Caco-2 (cell line): ENCODE measurements at regions not wholly inside any gene's neighbourhood (a gene's known extent, or its start where the extent isn't known, plus 50 kb on each side); places are given as distances from the start of the nearest gene placed in this dataset.

Experiments used
- BruUV-seq: library from RNA; stranded (reverse); fragments of 400-500 nt; replicated peaks from 2 replicates; lab custom pipeline; 2021; lab: Mats Ljungman, UMichigan
- CTCF ChIA-PET: fragments of 300-600 bp; sonication (Branson Sonifier 250); formaldehyde crosslinking; loops from one replicate; lab custom pipeline; 2022; ENCODE audit warnings: antibody characterized with exemption; lab: Charles Lee
- POLR2A ChIA-PET: fragments of 300-600 bp; sonication (Branson Sonifier 250); formaldehyde crosslinking; loops from one replicate; lab custom pipeline; 2022; ENCODE audit warnings: antibody characterized with exemption; lab: Charles Lee
- DNase-seq, 2 experiments: peaks; one replicate each; pipeline versions ENCODE4 v3.0.0 to v3.0.0-alpha.2; 2020 to 2022
- H3K27me3 ChIP-seq: replicated peaks from 2 replicates; pipeline ENCODE4 v1.6.0; 2011; ENCODE audit warnings: low read length; ENCODE audit not compliant: control insufficient read depth, insufficient read depth
- H3K36me3 ChIP-seq: 2 replicates; pipeline ENCODE4 v1.5.1; 2011; ENCODE audit warnings: low read length; ENCODE audit not compliant: control insufficient read depth, insufficient read depth
- H3K4me1 ChIP-seq: fragments of 250-450 bp; sonication (Bioruptor Pico); 2 replicates; pipeline ENCODE4 v1.5.1; 2020; ENCODE audit warnings: mild to moderate bottlenecking
- H3K4me3 ChIP-seq: 2 replicates; pipeline ENCODE4 v1.5.1; 2011; ENCODE audit warnings: low read depth, mild to moderate bottlenecking, control low read depth, low read length
- H3K9me3 ChIP-seq: fragments of 250-450 bp; sonication (Bioruptor Pico); 2 replicates; pipeline ENCODE4 v1.5.1; 2020; ENCODE audit warnings: mild to moderate bottlenecking, moderate library complexity
- H3K27ac Mint-ChIP-seq: one replicate; pipeline ENCODE4 v1.8.0; 2022; ENCODE audit warnings: mixed read lengths; ENCODE audit not compliant: unreplicated experiment
- H3K27me3 Mint-ChIP-seq: one replicate; pipeline ENCODE4 v1.8.0; 2022; ENCODE audit warnings: mixed read lengths; ENCODE audit not compliant: insufficient read depth, unreplicated experiment
- H3K36me3 Mint-ChIP-seq: one replicate; pipeline ENCODE4 v1.8.0; 2022; ENCODE audit warnings: mild to moderate bottlenecking, mixed read lengths; ENCODE audit not compliant: insufficient read depth, unreplicated experiment
- H3K4me1 Mint-ChIP-seq: one replicate; pipeline ENCODE4 v1.8.0; 2022; ENCODE audit warnings: low read depth, mixed read lengths; ENCODE audit not compliant: unreplicated experiment
- H3K4me3 Mint-ChIP-seq: one replicate; pipeline ENCODE4 v1.8.0; 2022; ENCODE audit warnings: mild to moderate bottlenecking, moderate library complexity, mixed read lengths; ENCODE audit not compliant: unreplicated experiment
- H3K9me3 Mint-ChIP-seq: one replicate; pipeline ENCODE4 v1.8.0; 2022; ENCODE audit warnings: mixed read lengths; ENCODE audit not compliant: unreplicated experiment
- CTCF ChIP-seq, 2 experiments: fragments of 200-600 bp in 1 of 2; IDR thresholded peaks; 1 replicate in 1 of 2; 2 replicates in 1 of 2; pipeline versions ENCODE4 v1.5.1 to v1.8.0; 2011 to 2022; ENCODE audit warnings: antibody characterized with exemption in 1 of 2, control low read depth in 1 of 2, inconsistent platforms in 1 of 2, low read depth in 1 of 2, low read length in 1 of 2, mild to moderate bottlenecking in 1 of 2, moderate library complexity in 1 of 2; ENCODE audit not compliant: insufficient read depth in 1 of 2, severe bottlenecking in 1 of 2, unreplicated experiment in 1 of 2
- intact Hi-C: fragments of 100-400 bp; cut with micrococcal nuclease; formaldehyde crosslinking; loops from one replicate; pipeline ENCODE4 v1.10.0; 2022; ENCODE audit not compliant: unreplicated experiment

DNA sequence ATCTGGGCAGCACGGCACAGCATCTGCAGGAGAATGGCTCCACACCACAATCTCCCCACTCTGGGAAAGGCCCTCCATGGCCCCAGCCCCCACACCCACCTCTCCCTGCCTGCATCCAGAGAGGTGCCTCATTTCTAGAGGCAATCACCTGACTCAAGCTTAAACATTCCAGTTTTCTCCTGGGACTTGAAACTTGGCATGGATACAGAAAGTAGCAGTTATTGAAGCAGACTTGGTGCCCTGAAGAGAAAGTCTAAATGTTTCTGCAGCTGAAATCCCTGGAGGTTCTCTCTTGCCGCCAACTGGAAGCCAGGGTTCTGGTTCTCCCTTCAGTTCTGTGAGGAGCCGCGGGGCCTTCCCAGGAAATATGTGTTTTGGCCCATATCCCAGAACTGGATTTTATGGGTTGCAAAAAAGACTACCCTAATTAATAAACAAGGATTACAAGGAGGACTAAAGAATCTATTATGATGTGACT is 122.8 kb downstream of the SKIDA1 start:
- DNase-seq, result no peak
- Mint-ChIP-seq H3K27me3 (no peaks in the 10 kb centered on the region), H3K4me1 (peaks cover 52% of the 10 kb centered on the region), H3K4me3 (no peak overlapping the region), H3K9me3 (no peaks in the 10 kb centered on the region), H3K27ac (peak overlapping the region; percentile 53), H3K36me3 (peaks cover 10% of the 10 kb centered on the region)
- Histone ChIP-seq H3K4me3 (no peak overlapping the region), H3K9me3 (no peaks in the 10 kb centered on the region), H3K4me1 (peaks cover 72% of the 10 kb centered on the region), H3K27me3 (no peaks in the 10 kb centered on the region), H3K36me3 (no peaks in the 10 kb centered on the region)
- ChIA-PET POLR2A (no interaction called here), CTCF (no interaction called here)
- intact Hi-C loops, result no loop called here
- no TSS peak for BruUV-seq
- TF ChIP-seq CTCF (IDR thresholded peaks at IDR 0.05; ENCODE audit: insufficient read depth in 1 of 2, low read depth in 1 of 2, low read length in 1 of 2, severe bottlenecking in 1 of 2, unreplicated experiment in 1 of 2), result no peak

GRCh38 chr10:21401196-21401595 is 124.3 kb downstream of the SKIDA1 start:
- Mint-ChIP-seq H3K4me3 (no peak overlapping the region), H3K9me3 (no peaks in the 10 kb centered on the region), H3K36me3 (peaks cover 16% of the 10 kb centered on the region), H3K27me3 (no peaks in the 10 kb centered on the region), H3K27ac (peak overlapping the region; percentile 81), H3K4me1 (peaks cover 37% of the 10 kb centered on the region)
- Histone ChIP-seq H3K27me3 (no peaks in the 10 kb centered on the region), H3K4me3 (no peak overlapping the region), H3K36me3 (no peaks in the 10 kb centered on the region), H3K4me1 (peaks cover 58% of the 10 kb centered on the region), H3K9me3 (0 out of 2 replicates have a peak, but pooled peaks cover 5% of the 10 kb centered on the region)
- POLR2A ChIA-PET, result no interaction called here
- DNase-seq, result no peak
- BruUV-seq, result no TSS peak
- CTCF ChIA-PET, result no interaction called here
- intact Hi-C loops, result no loop called here
- TF ChIP-seq CTCF (IDR thresholded peaks at IDR 0.05; ENCODE audit: insufficient read depth in 1 of 2, low read depth in 1 of 2, low read length in 1 of 2, severe bottlenecking in 1 of 2, unreplicated experiment in 1 of 2), result no peak

- ChIA-PET CTCF (interaction anchor here (0.6 to 1.2 kb wide), 2 partner anchors 96 to 149 kb away, joined by 3 to 6 read pairs; no protein-coding TSS in a partner anchor), POLR2A (interaction anchor here (0.6 to 1.1 kb wide), 7 partner anchors 12 to 106 kb away, joined by 3 to 8 read pairs (median 4); no protein-coding TSS in a partner anchor)
- Mint-ChIP-seq H3K9me3 (peaks cover 12% of the 10 kb centered on the region), H3K36me3 (peaks cover 21% of the 10 kb centered on the region), H3K4me3 (peak overlapping the region; percentile 58), H3K4me1 (peaks cover 35% of the 10 kb centered on the region), H3K27me3 (no peaks in the 10 kb centered on the region), H3K27ac (peak overlapping the region; percentile 93)
- peaks cover 54% of the 10 kb centered on the region for H3K4me1 ChIP-seq
- no TSS peak for BruUV-seq
- peaks cover 12% of the 10 kb centered on the region for H3K9me3 ChIP-seq
- no peak for TF ChIP-seq CTCF (IDR thresholded peaks at IDR 0.05; ENCODE audit: insufficient read depth in 1 of 2, low read depth in 1 of 2, low read length in 1 of 2, severe bottlenecking in 1 of 2, unreplicated experiment in 1 of 2)
- H3K36me3 ChIP-seq, result no peaks in the 10 kb centered on the region
- DNase-seq, result peak; percentile 89 to 91
- intact Hi-C loops, result loop anchor here (1.0 to 2.0 kb wide), 9 partner anchors 17 to 121 kb away; no protein-coding TSS in a partner anchor
- H3K27me3 ChIP-seq, result no peaks in the 10 kb centered on the region
- no peak overlapping the region for H3K4me3 ChIP-seq
Observed at GRCh38 chr10:21399392-21400035, 126.0 kb downstream of the SKIDA1 start.
